Nephron (organoid): ENCODE measurements at regions not wholly inside any gene's neighbourhood (a gene's known extent, or its start where the extent isn't known, plus 50 kb on each side); places are given as distances from the start of the nearest gene placed in this dataset.

Source experiments
- H3K27ac Mint-ChIP-seq, 3 experiments: 2 replicates each; pipeline ENCODE4 v1.8.0; 2020; ENCODE audit warnings: mixed read lengths in 3 of 3, mild to moderate bottlenecking in 2 of 3, moderate library complexity in 1 of 3
- H3K27me3 Mint-ChIP-seq: 2 replicates; pipeline ENCODE4 v1.8.0; 2021; ENCODE audit warnings: low read depth, mild to moderate bottlenecking, moderate library complexity, mixed read lengths
- H3K36me3 Mint-ChIP-seq: 2 replicates; pipeline ENCODE4 v1.8.0; 2020; ENCODE audit warnings: low read depth, mixed read lengths
- H3K4me1 Mint-ChIP-seq: 2 replicates; pipeline ENCODE4 v1.8.0; 2020; ENCODE audit warnings: mixed read lengths
- H3K4me3 Mint-ChIP-seq, 3 experiments: 2 replicates each; pipeline ENCODE4 v1.8.0; 2020; ENCODE audit warnings: mild to moderate bottlenecking in 3 of 3, mixed read lengths in 3 of 3, moderate library complexity in 2 of 3
- H3K9me3 Mint-ChIP-seq: 2 replicates; pipeline ENCODE4 v1.8.0; 2020; ENCODE audit warnings: mixed read lengths
- CTCF ChIP-seq, 3 experiments: fragments of 200-600 bp; sonication (generic); IDR thresholded peaks; one replicate each; pipeline ENCODE4 v1.5.0; 2021; ENCODE audit warnings: antibody characterized with exemption in 3 of 3; ENCODE audit not compliant: unreplicated experiment in 3 of 3

GRCh38 chr12:94753036-94753679, 102.8 kb upstream of the TMCC3 start:
- Mint-ChIP-seq H3K27ac (peak overlapping the region; percentile 94 to 96 (median 95)), H3K9me3 (no peaks in the 10 kb centered on the region), H3K4me3 (peak overlapping the region; percentile 5 to 20 (median 19)), H3K4me1 (peaks cover 59% of the 10 kb centered on the region), H3K36me3 (no peaks in the 10 kb centered on the region), H3K27me3 (no peaks in the 10 kb centered on the region)
- no peak for TF ChIP-seq CTCF (IDR thresholded peaks at IDR 0.05; ENCODE audit: unreplicated experiment in 3 of 3)

- Mint-ChIP-seq H3K4me3 (peak overlapping the region in 1 of 3 experiments; percentile 29), H3K9me3 (no peaks in the 10 kb centered on the region), H3K4me1 (peaks cover 53% of the 10 kb centered on the region), H3K27ac (peak overlapping the region; percentile 55 to 96 (median 79)), H3K36me3 (no peaks in the 10 kb centered on the region), H3K27me3 (no peaks in the 10 kb centered on the region)
- TF ChIP-seq CTCF (IDR thresholded peaks at IDR 0.05; ENCODE audit: unreplicated experiment in 3 of 3): no peak
Observed at GRCh38 chr12:94750864-94751263, 100.5 kb upstream of the TMCC3 start.

GRCh38 chr12:94749890-94750289, 99.5 kb upstream of the TMCC3 start:
- Mint-ChIP-seq H3K4me3 (no peak overlapping the region), H3K27ac (peak overlapping the region; percentile 48 to 79 (median 67)), H3K36me3 (no peaks in the 10 kb centered on the region), H3K27me3 (no peaks in the 10 kb centered on the region), H3K9me3 (no peaks in the 10 kb centered on the region), H3K4me1 (peaks cover 48% of the 10 kb centered on the region)
- TF ChIP-seq CTCF (IDR thresholded peaks at IDR 0.05; ENCODE audit: unreplicated experiment in 3 of 3): no peak

- no peaks in the 10 kb centered on the region for H3K27me3 Mint-ChIP-seq
- no peaks in the 10 kb centered on the region for H3K9me3 Mint-ChIP-seq
- H3K36me3 Mint-ChIP-seq: no peaks in the 10 kb centered on the region
- peaks cover 52% of the 10 kb centered on the region for H3K4me1 Mint-ChIP-seq
- H3K4me3 Mint-ChIP-seq: no peak overlapping the region
- TF ChIP-seq CTCF (IDR thresholded peaks at IDR 0.05; ENCODE audit: unreplicated experiment in 3 of 3): no peak
- peak overlapping the region in 1 of 3 experiments; percentile 9 for H3K27ac Mint-ChIP-seq
Observed at GRCh38 chr12:94749455-94749854, 99.1 kb upstream of the TMCC3 start.

GRCh38 chr12:94748726-94749421, 98.5 kb upstream of the TMCC3 start:
- no peaks in the 10 kb centered on the region for H3K9me3 Mint-ChIP-seq
- no peaks in the 10 kb centered on the region for H3K27me3 Mint-ChIP-seq
- H3K27ac Mint-ChIP-seq: no peak overlapping the region
- H3K36me3 Mint-ChIP-seq: no peaks in the 10 kb centered on the region
- no peak for TF ChIP-seq CTCF (IDR thresholded peaks at IDR 0.05; ENCODE audit: unreplicated experiment in 3 of 3)
- H3K4me1 Mint-ChIP-seq: peaks cover 53% of the 10 kb centered on the region
- no peak overlapping the region for H3K4me3 Mint-ChIP-seq
